ENCODE measurements at regions not wholly inside any gene's neighbourhood (a gene's known extent, or its start where the extent isn't known, plus 50 kb on each side); places are given as distances from the start of the nearest gene placed in this dataset.
"Not testable (repeated sequence)": the region's sequence is repeated elsewhere in the genome, so short reads cannot be mapped to it uniquely, and the experiment has no call there.

GRCh38 chr20:48034751-48035150, 249.5 kb upstream of the SULF2 start:
- DNase-seq (ENCODE audit: low read depth in 1 of 2, low spot score in 1 of 2) = no peak
- H3K36me3 ChIP-seq = no peaks in the 10 kb centered on the region

DNA sequence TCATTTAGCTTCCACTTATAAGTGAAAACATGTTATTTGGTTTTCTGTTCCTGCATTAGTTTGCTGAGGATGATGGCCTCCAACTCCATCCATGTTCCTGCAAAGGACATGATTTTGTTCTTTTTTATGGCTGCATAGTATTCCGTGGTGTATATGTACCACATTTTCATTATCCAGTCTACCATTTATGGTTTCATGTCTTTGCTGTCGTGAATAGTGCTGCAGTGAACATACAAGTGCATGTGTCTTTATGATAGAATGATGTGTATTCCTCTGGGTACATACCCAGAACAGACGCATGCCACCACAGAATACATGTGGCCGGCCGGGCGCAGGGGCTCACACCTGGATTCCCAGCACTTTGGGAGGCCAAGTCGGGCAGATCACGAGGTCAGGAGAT, 247.7 kb upstream of the SULF2 start:
- not testable (repeated sequence) for H3K36me3 ChIP-seq; H3K4me3 ChIP-seq; DNase-seq (ENCODE audit: low read depth in 1 of 2, low spot score in 1 of 2); H3K27ac ChIP-seq; H3K27me3 ChIP-seq; H3K4me1 ChIP-seq (ENCODE audit: low read depth); H3K9me3 ChIP-seq (ENCODE audit: low read depth)

More at GRCh38 chr20:48034751-48035150, 249.5 kb upstream of the SULF2 start:
- Histone ChIP-seq H3K4me1 (ENCODE audit: low read depth) (no peaks in the 10 kb centered on the region), H3K9me3 (ENCODE audit: low read depth) (no peaks in the 10 kb centered on the region), H3K4me3 (no peak overlapping the region), H3K27ac (no peak overlapping the region), H3K27me3 (no peaks in the 10 kb centered on the region)
- no peak for TF ChIP-seq CTCF (IDR thresholded peaks at IDR 0.05; ENCODE audit: low read depth, low read length)

DNA sequence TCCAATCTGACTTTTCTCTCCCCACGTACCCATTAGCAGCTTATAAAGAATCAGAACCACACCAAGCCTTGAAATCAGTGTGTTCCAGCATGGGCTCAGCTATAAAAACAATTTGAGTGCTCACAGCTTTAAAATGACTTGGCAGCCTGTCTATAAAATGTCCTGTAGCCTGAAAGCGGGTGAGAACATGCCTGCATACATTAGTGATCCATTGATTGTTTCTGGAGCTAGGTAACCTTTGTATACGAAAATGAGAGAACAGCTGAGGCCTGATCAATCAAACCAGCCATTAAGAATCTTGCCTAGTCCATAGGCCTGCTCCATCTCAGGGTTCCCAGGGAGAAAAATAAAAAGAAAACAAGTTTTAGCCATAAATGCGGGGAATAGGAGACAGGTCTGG, 245.8 kb upstream of the SULF2 start:
- no peak for TF ChIP-seq CTCF (IDR thresholded peaks at IDR 0.05; ENCODE audit: low read depth, low read length)
- H3K9me3 ChIP-seq (ENCODE audit: low read depth) = no peaks in the 10 kb centered on the region
- H3K27ac ChIP-seq = no peak overlapping the region
- no peaks in the 10 kb centered on the region for H3K36me3 ChIP-seq
- no peaks in the 10 kb centered on the region for H3K27me3 ChIP-seq
- DNase-seq (ENCODE audit: low read depth in 1 of 2, low spot score in 1 of 2) = no peak
- no peak overlapping the region for H3K4me3 ChIP-seq
- H3K4me1 ChIP-seq (ENCODE audit: low read depth) = no peaks in the 10 kb centered on the region

GRCh38 chr20:48026981-48027592, 241.8 kb upstream of the SULF2 start:
- no peaks in the 10 kb centered on the region for H3K36me3 ChIP-seq
- no peaks in the 10 kb centered on the region for H3K9me3 ChIP-seq (ENCODE audit: low read depth)
- peak in 1 of 2 donors; percentile 32 for DNase-seq (ENCODE audit: low read depth in 1 of 2, low spot score in 1 of 2)

GRCh38 chr20:48025661-48026060, 240.4 kb upstream of the SULF2 start:
- Histone ChIP-seq H3K27ac (no peak overlapping the region), H3K4me1 (ENCODE audit: low read depth) (no peaks in the 10 kb centered on the region), H3K27me3 (no peaks in the 10 kb centered on the region), H3K4me3 (no peak overlapping the region), H3K9me3 (ENCODE audit: low read depth) (no peaks in the 10 kb centered on the region), H3K36me3 (no peaks in the 10 kb centered on the region)
- no peak for TF ChIP-seq CTCF (IDR thresholded peaks at IDR 0.05; ENCODE audit: low read depth, low read length)
- DNase-seq (ENCODE audit: low read depth in 1 of 2, low spot score in 1 of 2) = peak in 1 of 2 donors; percentile 67

More at GRCh38 chr20:48026981-48027592, 241.8 kb upstream of the SULF2 start:
- Histone ChIP-seq H3K27ac (no peak overlapping the region), H3K4me3 (no peak overlapping the region), H3K27me3 (no peaks in the 10 kb centered on the region), H3K4me1 (ENCODE audit: low read depth) (no peaks in the 10 kb centered on the region)
- no peak for TF ChIP-seq CTCF (IDR thresholded peaks at IDR 0.05; ENCODE audit: low read depth, low read length)

DNA sequence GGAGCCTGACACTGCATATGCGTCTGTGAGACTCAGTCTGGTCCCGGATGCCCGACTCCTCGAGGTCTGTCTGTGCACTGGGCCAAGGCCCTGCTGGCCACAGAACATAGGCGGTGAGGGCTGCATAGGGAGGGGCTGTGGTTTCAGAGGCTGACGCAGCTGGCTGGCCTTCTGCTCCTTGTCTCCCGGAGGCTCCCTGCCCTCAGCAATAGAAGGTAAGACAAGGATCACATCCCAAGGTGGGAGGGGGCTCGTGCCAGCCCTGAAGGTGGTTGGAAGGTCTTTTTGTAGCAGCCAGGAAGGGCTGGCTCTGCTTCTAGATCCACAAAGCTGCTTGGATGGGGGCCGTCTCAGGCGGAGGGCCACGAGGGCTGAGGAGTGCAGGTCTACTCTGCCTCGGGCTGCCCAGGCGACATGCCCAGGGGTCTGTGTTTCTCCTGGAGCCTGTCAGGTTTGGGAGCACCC, 239.8 kb upstream of the SULF2 start:
- no peaks in the 10 kb centered on the region for H3K4me1 ChIP-seq (ENCODE audit: low read depth)
- no peaks in the 10 kb centered on the region for H3K36me3 ChIP-seq
- H3K27me3 ChIP-seq = no peaks in the 10 kb centered on the region
- DNase-seq (ENCODE audit: low read depth in 1 of 2, low spot score in 1 of 2) = peak in 1 of 2 donors; percentile 95
- no peak overlapping the region for H3K27ac ChIP-seq
- H3K4me3 ChIP-seq = no peak overlapping the region
- H3K9me3 ChIP-seq (ENCODE audit: low read depth) = no peaks in the 10 kb centered on the region
- no peak for TF ChIP-seq CTCF (IDR thresholded peaks at IDR 0.05; ENCODE audit: low read depth, low read length)
